IMR-90 (cell line): ENCODE measurements at regions not wholly inside any gene's neighbourhood (a gene's known extent, or its start where the extent isn't known, plus 50 kb on each side); places are given as distances from the start of the nearest gene placed in this dataset.

Experiments used
- ATAC-seq: fragments of 200-7000 bp; cut with Tn5 transposase; 2 replicates; pipeline ENCODE4 v1.9.1; 2020; ENCODE audit warnings: low read depth, mild to moderate bottlenecking, moderate library complexity
- BruUV-seq: library from RNA; stranded (reverse); fragments of 400-500 nt; replicated peaks from 2 replicates; lab custom pipeline; 2021; lab: Mats Ljungman, UMichigan
- CTCF ChIA-PET: fragments of 300-600 bp; formaldehyde crosslinking; extraction: SDS; loops from one replicate; lab custom pipeline; 2021; ENCODE audit warnings: antibody characterized with exemption; lab: Yijun Ruan, JAX
- POLR2A ChIA-PET: fragments of 300-600 bp; sonication (Branson Sonifier 250); formaldehyde crosslinking; loops from one replicate; lab custom pipeline; 2022; ENCODE audit warnings: antibody characterized with exemption; ENCODE audit not compliant: unreplicated experiment; lab: Charles Lee
- DNase-seq: peaks from one replicate; pipeline ENCODE4 v3.0.0; 2013
- H2AFZ ChIP-seq: replicated peaks from 2 replicates; pipeline ENCODE3; 2013; ENCODE audit warnings: low read length, mild to moderate bottlenecking; ENCODE audit not compliant: poor library complexity
- H2AK5ac ChIP-seq: 2 replicates; pipeline ENCODE4 v1.6.1; 2013; ENCODE audit warnings: low read depth, low read length, inconsistent platforms
- H2AK9ac ChIP-seq: replicated peaks from 2 replicates; pipeline ENCODE3; 2013; ENCODE audit warnings: mild to moderate bottlenecking, low read depth, low read length, moderate library complexity; ENCODE audit not compliant: poor library complexity
- H2BK120ac ChIP-seq: 2 replicates; pipeline ENCODE4 v1.6.1; 2013; ENCODE audit warnings: low read depth, low read length, inconsistent platforms
- H2BK15ac ChIP-seq: 3 replicates; pipeline ENCODE4 v1.6.1; 2013; ENCODE audit warnings: low read depth, low read length, inconsistent platforms
- H2BK20ac ChIP-seq: 2 replicates; pipeline ENCODE4 v1.6.1; 2013; ENCODE audit warnings: low read depth, mild to moderate bottlenecking, inconsistent platforms, low read length, moderate library complexity
- H2BK5ac ChIP-seq: 2 replicates; pipeline ENCODE4 v1.6.1; 2013; ENCODE audit warnings: mild to moderate bottlenecking, low read depth, low read length, inconsistent platforms; ENCODE audit not compliant: poor library complexity, severe bottlenecking
- H3K14ac ChIP-seq: replicated peaks from 2 replicates; pipeline ENCODE4 v1.6.1; 2013; ENCODE audit warnings: low read depth, low read length, inconsistent platforms
- H3K18ac ChIP-seq: 2 replicates; pipeline ENCODE4 v1.6.1; 2013; ENCODE audit warnings: low read depth, low read length, control low read depth
- H3K23ac ChIP-seq: 2 replicates; pipeline ENCODE4 v1.6.1; 2013; ENCODE audit warnings: low read depth, low read length, inconsistent platforms
- H3K27ac ChIP-seq: 2 replicates; pipeline ENCODE4 v1.5.1; 2013; ENCODE audit warnings: mild to moderate bottlenecking, control low read depth, low read length; ENCODE audit not compliant: insufficient read depth
- H3K27me3 ChIP-seq: 2 replicates; pipeline ENCODE4 v1.6.1; 2013; ENCODE audit warnings: low read length; ENCODE audit not compliant: control insufficient read depth, insufficient read depth
- H3K36me3 ChIP-seq: 2 replicates; pipeline ENCODE4 v1.6.1; 2013; ENCODE audit warnings: low read length, mixed read lengths; ENCODE audit not compliant: control insufficient read depth, insufficient read depth
- H3K4ac ChIP-seq: 2 replicates; pipeline ENCODE4 v1.6.1; 2013; ENCODE audit warnings: low read depth, low read length, inconsistent platforms
- H3K4me1 ChIP-seq: 2 replicates; pipeline ENCODE4 v1.6.1; 2013; ENCODE audit warnings: low read length, mixed read lengths; ENCODE audit not compliant: control insufficient read depth, insufficient read depth
- H3K4me2 ChIP-seq: 2 replicates; pipeline ENCODE4 v1.6.1; 2013; ENCODE audit warnings: low read depth, mild to moderate bottlenecking, control low read depth, low read length, moderate library complexity
- H3K4me3 ChIP-seq: 2 replicates; pipeline ENCODE4 v1.5.1; 2013; ENCODE audit warnings: low read depth, mild to moderate bottlenecking, control low read depth, low read length, moderate library complexity; ENCODE audit not compliant: insufficient read depth
- H3K56ac ChIP-seq: 2 replicates; pipeline ENCODE4 v1.6.1; 2013; ENCODE audit warnings: low read length, inconsistent platforms; ENCODE audit not compliant: insufficient read depth; ENCODE audit errors: extremely low read depth
- H3K79me1 ChIP-seq, 2 experiments: 2 replicates each; pipeline ENCODE4 v1.6.1; 2013; ENCODE audit warnings: low read length in 2 of 2, inconsistent platforms in 1 of 2, low read depth in 1 of 2
- H3K9ac ChIP-seq: 2 replicates; pipeline ENCODE4 v1.6.1; 2013; ENCODE audit warnings: low read depth, low read length, control low read depth
- H3K9me1 ChIP-seq: 2 replicates; pipeline ENCODE4 v1.6.1; 2013; ENCODE audit warnings: low read length, inconsistent platforms; ENCODE audit not compliant: insufficient read depth
- H3K9me3 ChIP-seq: 2 replicates; pipeline ENCODE4 v1.6.1; 2013; ENCODE audit warnings: low read length; ENCODE audit not compliant: control insufficient read depth, insufficient read depth
- H4K20me1 ChIP-seq: 2 replicates; pipeline ENCODE4 v1.6.1; 2013; ENCODE audit warnings: low read length, inconsistent platforms; ENCODE audit not compliant: insufficient read depth
- H4K5ac ChIP-seq: 2 replicates; pipeline ENCODE4 v1.6.1; 2013; ENCODE audit warnings: mild to moderate bottlenecking, low read depth, low read length, control low read depth
- H4K8ac ChIP-seq, 2 experiments: 2 replicates each; pipeline ENCODE4 v1.6.1; 2013; ENCODE audit warnings: low read depth in 2 of 2, low read length in 2 of 2, control low read depth in 1 of 2, inconsistent platforms in 1 of 2
- H4K91ac ChIP-seq: 2 replicates; pipeline ENCODE4 v1.6.1; 2013; ENCODE audit warnings: low read depth, low read length, inconsistent platforms; ENCODE audit not compliant: insufficient read depth
- BHLHE40 ChIP-seq: fragments of 150-350 bp; IDR thresholded peaks from 2 replicates; pipeline ENCODE4 v1.6.1; 2016; ENCODE audit warnings: mild to moderate bottlenecking, low read depth, low read length
- CEBPB ChIP-seq: IDR thresholded peaks from 2 replicates; pipeline ENCODE4 v1.6.1; 2012; ENCODE audit warnings: low read depth, low read length, improper control_type of control experiment
- CHD1 ChIP-seq: IDR thresholded peaks from 2 replicates; pipeline ENCODE4 v1.6.1; 2012; ENCODE audit warnings: low read depth, low read length, improper control_type of control experiment
- CTCF ChIP-seq: conservative IDR thresholded peaks from 2 replicates; pipeline ENCODE4 v1.5.1; 2012; ENCODE audit warnings: mild to moderate bottlenecking, low read depth, low read length, improper control_type of control experiment
- ELK1 ChIP-seq: fragments of 150-350 bp; IDR thresholded peaks from 2 replicates; pipeline ENCODE4 v1.6.1; 2016; ENCODE audit warnings: low read depth, mild to moderate bottlenecking, low read length, moderate library complexity, borderline replicate concordance
- FOS ChIP-seq: fragments of 150-350 bp; IDR thresholded peaks from 2 replicates; pipeline ENCODE4 v1.6.1; 2016; ENCODE audit warnings: low read depth, low read length
- MAFK ChIP-seq: IDR thresholded peaks from 2 replicates; pipeline ENCODE4 v1.6.1; 2012; ENCODE audit warnings: low read depth, low read length, improper control_type of control experiment
- MAZ ChIP-seq: IDR thresholded peaks from 2 replicates; pipeline ENCODE4 v1.6.1; 2012; ENCODE audit warnings: low read depth, mild to moderate bottlenecking, low read length, improper control_type of control experiment, moderate library complexity, borderline replicate concordance
- NFE2L2 ChIP-seq: fragments of 150-350 bp; IDR thresholded peaks from 2 replicates; pipeline ENCODE4 v1.6.1; 2016; ENCODE audit warnings: low read depth, mild to moderate bottlenecking, low read length
- RFX5 ChIP-seq: IDR thresholded peaks from 2 replicates; pipeline ENCODE4 v1.8.0; 2012; ENCODE audit warnings: low read depth, mild to moderate bottlenecking, low read length, moderate library complexity
- SMC3 ChIP-seq: fragments of 150-350 bp; IDR thresholded peaks from 2 replicates; pipeline ENCODE4 v1.6.1; 2016; ENCODE audit warnings: low read depth, mild to moderate bottlenecking, antibody characterized with exemption, low read length, moderate library complexity
- WGBS, 2 experiments: methylation state at CpG; one replicate each; pipeline versions ENCODE4 v1.1.5 to v1.1.7; 2013; ENCODE audit warnings: missing lambda C conversion rate in 2 of 2; ENCODE audit not compliant: insufficient read length in 1 of 2; ENCODE audit errors: extremely low coverage in 2 of 2; 5-methylcytosine and 5-hydroxymethylcytosine counted together
- dilution Hi-C: fragments of 300-500 bp; cut with HindIII; formaldehyde crosslinking; loops from one replicate; pipeline ENCODE4 v1.14.3; 2018; ENCODE audit warnings: low sequenced_read_pairs; ENCODE audit not compliant: unreplicated experiment
- in situ Hi-C: fragments of 300-500 bp; cut with MboI; formaldehyde crosslinking; loops from 3 replicates; pipeline ENCODE4 v1.14.3; 2019; ENCODE audit warnings: low sequenced_read_pairs, inconsistent platforms, mixed read lengths
- intact Hi-C: fragments of 100-400 bp; cut with micrococcal nuclease; formaldehyde crosslinking; loops from 2 replicates; pipeline ENCODE4 v1.10.0; 2022
- TF ChIP-seq, protein P1 (sequence below): fragments of 150-350 bp; IDR thresholded peaks from 2 replicates; pipeline ENCODE4 v1.6.1; 2017; ENCODE audit warnings: mild to moderate bottlenecking, antibody characterized with exemption, low read length, low read depth

GRCh38 chr7:13724191-13724976 lies 265.1 kb downstream of the ETV1 start (continued):
- no peak for TF ChIP-seq NFE2L2

DNA sequence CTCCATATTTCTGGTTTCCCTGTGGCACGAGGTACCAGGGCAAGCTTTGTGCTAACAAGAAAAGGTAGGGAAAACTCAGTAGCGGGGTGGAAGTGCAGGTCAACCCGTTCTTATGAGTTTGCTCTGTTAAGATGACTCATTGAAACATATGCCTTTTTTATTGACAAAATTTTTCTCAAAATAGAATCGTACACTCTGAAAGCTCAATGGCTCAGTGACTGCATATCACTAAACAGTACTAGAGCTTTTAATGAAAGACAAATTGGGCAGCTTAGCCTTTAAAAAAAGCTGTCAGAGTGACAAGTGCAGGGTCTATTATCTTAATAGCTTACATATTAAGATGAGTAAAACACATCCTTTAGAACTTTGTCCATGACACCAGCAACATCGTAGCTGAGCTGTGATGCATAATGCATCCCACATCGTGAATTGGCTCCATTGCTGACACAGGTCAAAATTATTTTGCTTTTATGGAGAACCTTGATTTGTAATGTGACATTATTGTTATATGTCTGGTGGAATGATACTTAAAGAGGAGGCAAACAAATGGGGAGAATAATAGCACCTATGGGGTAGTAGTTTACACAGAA lies 264.4 kb downstream of the ETV1 start:
- H2AK5ac ChIP-seq: no peak overlapping the region
- no peak overlapping the region for H2BK20ac ChIP-seq
- H3K9ac ChIP-seq: no peak overlapping the region
- no peak overlapping the region for H3K4ac ChIP-seq
- H3K4me3 ChIP-seq: no peak overlapping the region
- DNase-seq (no peak), ATAC-seq (no peak)
- BruUV-seq: no TSS peak
- no peak overlapping the region for H3K14ac ChIP-seq
- no peak overlapping the region for H3K4me2 ChIP-seq
- WGBS, 2 experiments: no CpG with 5 or more reads among the region's 6 CpGs
- H2BK5ac ChIP-seq: no peak overlapping the region
- H2AFZ ChIP-seq: no peak overlapping the region
- CTCF ChIA-PET: interaction anchor here (0.6 to 0.7 kb wide), 2 partner anchors 15 to 1873 kb away, joined by 3 read pairs; no protein-coding TSS in a partner anchor
- intact Hi-C loops: loop anchor here (5.0 kb wide), 3 partner anchors 197 to 443 kb away; no protein-coding TSS in a partner anchor
- POLR2A ChIA-PET: no interaction called here
- no peaks in the 10 kb centered on the region for H3K4me1 ChIP-seq
- H4K20me1 ChIP-seq: no peaks in the 10 kb centered on the region
- dilution Hi-C loops: no loop called here
- no peak overlapping the region for H3K23ac ChIP-seq
- in situ Hi-C loops: loop anchor here (25.0 kb wide), 1 partner anchor 438 kb away; no protein-coding TSS in a partner anchor
- no peak overlapping the region for H4K91ac ChIP-seq
- H3K9me3 ChIP-seq: 0 out of 2 replicates have a peak, but pooled peaks cover 1% of the 10 kb centered on the region
- H2AK9ac ChIP-seq: no peak overlapping the region
- H2BK120ac ChIP-seq: no peak overlapping the region
- no peak overlapping the region for H4K5ac ChIP-seq
- H3K27me3 ChIP-seq: no peaks in the 10 kb centered on the region
- no peak overlapping the region for H3K27ac ChIP-seq
- H3K79me1 ChIP-seq: no peaks in the 10 kb centered on the region
- H4K8ac ChIP-seq: no peak overlapping the region
- H3K36me3 ChIP-seq: no peaks in the 10 kb centered on the region
- H2BK15ac ChIP-seq: no peak overlapping the region
- no peak overlapping the region for H3K56ac ChIP-seq
- no peak overlapping the region for H3K18ac ChIP-seq
- no peaks in the 10 kb centered on the region for H3K9me1 ChIP-seq
- no peak for TF ChIP-seq CEBPB
- TF ChIP-seq RFX5: no peak
- TF ChIP-seq, protein P1, sequence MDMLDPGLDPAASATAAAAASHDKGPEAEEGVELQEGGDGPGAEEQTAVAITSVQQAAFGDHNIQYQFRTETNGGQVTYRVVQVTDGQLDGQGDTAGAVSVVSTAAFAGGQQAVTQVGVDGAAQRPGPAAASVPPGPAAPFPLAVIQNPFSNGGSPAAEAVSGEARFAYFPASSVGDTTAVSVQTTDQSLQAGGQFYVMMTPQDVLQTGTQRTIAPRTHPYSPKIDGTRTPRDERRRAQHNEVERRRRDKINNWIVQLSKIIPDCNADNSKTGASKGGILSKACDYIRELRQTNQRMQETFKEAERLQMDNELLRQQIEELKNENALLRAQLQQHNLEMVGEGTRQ: no peak
- TF ChIP-seq CTCF: no peak
- TF ChIP-seq CHD1: no peak
- no peak for TF ChIP-seq SMC3
- no peak for TF ChIP-seq MAZ
- no peak for TF ChIP-seq FOS
- no peak for TF ChIP-seq MAFK
- TF ChIP-seq BHLHE40: no peak
- no peak for TF ChIP-seq ELK1
